SHP77 treated with DMSO at 0.1 percent for 48 hours (cell line): ENCODE measurements at regions not wholly inside any gene's neighbourhood (a gene's known extent, or its start where the extent isn't known, plus 50 kb on each side); places are given as distances from the start of the nearest gene placed in this dataset.

Experiments used
- DNase-seq: peaks from one replicate; lab custom pipeline; 2025; lab: John Stamatoyannopoulos, UW

DNA sequence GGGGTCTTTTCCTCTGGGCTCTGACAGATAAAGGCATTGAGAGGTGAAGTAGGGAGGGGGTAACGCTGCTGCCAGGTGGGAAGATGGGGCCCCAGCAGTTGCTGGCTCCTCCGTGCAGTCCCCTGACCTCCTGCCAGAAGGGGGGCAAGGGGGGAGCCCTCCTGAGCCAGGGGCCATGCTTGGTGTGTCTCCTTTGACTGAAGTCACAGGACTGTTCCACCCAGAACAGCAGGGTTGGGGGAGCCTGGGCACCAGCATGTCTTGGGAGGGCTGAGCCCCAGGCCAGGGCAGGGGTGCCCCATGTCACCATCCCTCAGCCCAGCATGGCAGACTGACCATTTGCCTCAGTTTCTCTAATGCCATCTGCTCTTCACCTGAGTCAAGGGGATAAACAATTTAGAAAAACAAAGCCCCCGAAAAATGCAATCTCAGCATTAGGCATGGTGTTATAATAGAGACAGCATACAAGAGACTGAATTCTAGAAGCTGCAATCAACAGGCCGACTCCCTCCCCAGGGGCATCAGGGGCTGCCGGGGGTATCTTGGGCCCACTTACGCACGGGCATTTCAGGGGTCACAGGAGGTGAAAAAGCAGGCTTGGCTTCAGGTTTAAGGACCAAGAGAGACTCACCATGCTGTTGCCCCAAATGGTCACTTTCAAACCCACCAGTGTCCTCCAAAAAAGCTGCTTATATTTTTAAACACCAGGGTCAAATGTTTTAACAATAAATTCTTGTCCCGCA, 108.6 kb upstream of the GPR26 start:
- DNase-seq = no peak

DNA sequence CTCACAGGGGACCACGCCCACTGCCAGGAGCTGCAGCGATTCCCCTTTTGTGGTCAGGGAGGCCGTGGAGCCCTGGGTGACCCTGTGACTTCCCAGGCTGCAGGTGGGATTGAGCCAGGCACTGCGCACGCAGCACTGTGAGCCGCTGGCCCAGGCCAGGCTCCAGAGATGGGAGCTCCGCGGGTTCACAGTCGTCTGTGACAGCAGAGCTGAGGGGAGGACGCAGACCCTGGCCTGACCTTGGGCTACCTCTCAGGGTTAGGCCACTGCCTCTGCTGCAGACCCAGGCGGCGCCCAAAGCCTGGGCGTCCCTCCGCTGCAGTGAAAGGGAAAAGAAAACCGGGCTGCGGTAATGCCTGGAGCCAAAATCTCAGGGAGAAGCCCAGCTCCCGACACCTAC, 107.5 kb upstream of the GPR26 start:
- DNase-seq = no peak

DNA sequence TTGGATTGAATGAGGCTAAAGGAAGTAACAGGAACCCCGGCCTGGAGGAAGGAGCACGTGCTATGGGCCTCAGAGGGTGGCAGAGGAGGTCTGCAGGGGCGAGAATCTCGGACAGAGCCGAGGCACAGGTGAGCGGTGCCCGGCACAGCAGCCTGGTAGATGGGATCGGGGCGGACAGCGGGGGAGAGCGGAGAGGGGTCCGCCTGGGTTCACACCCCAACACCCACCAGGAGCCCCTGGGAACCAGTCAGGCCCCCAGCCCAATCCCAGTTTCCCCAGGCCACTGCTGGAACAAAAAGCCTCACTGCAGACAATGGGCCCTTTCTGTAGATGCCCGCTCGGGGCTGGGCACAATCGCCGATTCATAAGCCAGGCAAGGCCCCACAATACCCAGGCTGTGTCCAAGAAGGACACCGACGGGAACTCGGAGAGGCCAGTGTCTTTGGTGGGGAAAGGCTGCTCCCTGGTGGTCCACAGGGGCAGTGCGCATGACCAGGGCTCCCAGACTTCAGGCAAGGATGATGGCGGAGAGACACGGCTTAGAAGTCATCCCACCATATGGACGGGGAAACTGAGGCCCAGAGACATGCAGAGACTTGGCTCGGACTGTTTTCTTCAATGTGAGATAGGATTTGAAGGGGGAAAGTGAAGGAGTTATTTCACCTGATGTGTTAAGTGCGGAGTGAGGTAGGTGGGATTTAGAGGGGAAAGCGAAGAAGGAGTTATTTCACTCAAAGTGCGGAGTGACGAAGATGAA, 106.9 kb upstream of the GPR26 start:
- DNase-seq = peak; percentile 14

DNA sequence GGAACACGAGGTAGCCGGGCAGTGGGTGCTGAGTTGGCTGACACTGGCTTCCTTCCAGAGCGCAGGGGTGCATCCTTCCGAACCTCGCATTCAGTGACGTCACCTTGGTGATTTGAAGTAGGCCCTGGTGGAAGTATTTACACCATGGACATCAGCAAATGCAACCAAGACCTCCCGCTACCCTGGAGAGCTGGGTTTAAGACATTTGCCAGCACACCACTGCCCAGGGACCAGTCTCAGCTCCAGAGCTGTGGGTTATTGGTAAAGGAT, 106.4 kb upstream of the GPR26 start:
- no peak for DNase-seq

DNA sequence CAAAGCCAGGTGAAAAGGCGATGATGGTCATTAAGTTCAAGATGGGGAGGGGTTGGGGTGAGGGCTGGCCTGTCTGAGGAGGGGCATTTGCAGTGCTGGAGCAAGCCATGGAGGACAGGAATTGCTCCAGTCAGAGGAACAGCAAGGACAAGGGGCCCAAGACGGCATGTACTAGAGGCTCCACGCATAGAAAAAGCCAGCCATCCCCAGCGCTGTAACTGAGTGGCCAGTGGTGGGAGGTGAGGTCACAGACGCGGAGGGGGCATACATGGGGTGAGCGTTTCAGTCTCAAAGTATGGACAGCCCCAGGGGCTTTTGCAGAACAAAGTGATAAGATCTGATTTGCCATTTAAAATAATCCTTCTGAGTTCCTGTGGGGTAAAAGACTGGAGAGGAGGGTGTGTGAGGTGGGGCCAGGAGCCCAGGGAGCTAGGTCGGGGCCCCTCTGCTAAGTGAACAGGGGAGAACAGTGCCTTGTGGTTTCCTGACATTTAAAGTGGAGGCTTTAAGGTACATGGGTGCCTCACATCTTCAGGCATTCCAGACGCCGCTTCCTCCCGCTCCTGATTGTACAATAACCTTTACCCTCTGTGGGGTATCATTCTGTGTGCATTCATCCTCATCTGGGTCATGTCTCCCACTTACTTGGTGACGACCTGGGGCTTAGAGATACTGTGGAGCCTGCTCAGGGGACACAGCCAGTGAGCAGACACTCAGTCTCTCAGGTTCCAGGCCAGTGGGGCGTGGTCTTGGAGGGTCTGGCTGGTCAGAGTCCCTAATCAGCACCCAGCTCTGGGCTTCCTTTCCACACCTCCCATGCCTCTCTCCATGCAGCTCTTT, 105.6 kb upstream of the GPR26 start:
- DNase-seq = no peak

DNA sequence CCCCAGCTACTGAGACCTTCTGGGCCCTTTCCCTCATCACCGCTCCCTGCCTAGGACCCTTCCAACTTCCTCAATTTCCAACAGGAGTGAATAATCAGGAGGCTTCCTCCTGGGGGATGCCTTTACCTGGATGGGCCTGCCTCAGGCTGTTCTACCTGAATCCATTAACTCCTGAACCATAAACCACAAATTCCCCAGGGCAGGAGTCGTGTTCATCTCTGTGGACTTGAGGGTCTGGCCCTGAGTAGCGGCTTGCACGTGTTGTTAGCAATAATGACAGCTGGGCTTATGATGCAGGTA, 105.1 kb upstream of the GPR26 start:
- DNase-seq = no peak

DNA sequence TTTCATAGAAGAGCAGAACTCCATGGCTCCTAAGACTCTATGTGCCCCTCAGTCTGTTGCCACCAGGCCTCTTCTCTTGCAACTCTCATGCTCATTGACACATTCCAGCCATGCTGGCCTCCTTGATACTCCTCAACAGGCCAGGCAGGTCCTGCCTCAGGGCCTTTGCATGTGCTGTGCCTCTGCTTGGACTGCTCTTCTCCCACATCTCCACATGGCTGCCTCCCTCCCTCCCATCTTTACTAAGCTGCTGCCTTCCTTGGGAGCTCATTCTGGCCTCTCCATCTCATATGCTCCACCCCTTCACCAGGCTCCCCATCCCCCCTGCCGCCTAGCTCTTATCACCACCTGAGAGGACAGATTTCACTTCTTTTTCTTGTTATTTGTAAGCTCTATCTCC, 103.8 kb upstream of the GPR26 start:
- no peak for DNase-seq

DNA sequence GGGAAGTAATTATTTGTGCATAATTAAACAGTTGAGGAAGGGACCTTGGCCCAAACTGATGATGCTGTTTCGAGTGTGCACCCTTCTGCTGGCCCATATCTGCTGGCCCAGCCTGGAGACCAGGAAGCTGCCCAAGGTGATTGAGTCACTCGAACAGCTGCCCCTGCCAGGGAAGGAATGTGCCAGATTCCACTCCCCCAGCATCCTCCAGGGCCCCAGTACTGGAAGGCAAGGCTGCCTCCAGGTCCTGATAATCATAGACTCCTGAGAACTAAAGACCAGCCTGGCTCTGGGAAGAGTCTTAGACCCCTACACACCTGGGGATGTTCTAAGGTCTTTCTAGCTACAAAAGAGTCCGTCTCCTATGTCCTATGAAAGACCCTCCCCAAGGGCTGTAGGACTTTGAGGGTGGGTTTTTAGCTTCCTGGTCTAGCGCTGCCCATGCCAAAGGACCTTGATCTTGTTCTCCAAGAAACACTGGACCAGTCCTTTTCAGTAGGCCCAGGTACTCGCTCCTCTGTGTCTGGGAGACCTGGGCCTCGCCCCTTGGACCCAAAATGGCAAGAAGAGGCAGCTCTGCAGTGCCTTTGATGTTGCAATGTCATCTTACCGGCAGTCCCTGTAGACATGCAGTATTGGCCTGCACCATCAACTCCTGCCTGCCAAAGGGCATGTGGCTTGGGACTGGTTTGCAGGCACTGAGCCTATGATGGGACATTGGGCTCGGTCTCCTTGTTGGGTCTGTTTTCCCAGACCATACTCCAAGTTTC, 103.2 kb upstream of the GPR26 start:
- no peak for DNase-seq

DNA sequence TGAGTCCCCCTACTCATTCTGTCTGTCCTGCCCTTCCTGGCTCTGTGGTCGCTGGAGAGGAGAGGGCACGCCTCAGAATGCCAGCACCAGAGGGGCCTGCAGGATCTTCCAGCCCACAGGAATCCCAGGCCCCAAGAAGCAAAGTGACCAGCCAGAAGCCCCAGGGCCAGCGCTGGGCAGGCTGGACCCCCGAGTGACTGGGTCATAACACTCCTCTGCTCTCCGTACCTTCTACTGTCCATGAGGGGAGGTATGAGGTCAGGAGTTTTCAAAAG, 102.6 kb upstream of the GPR26 start:
- DNase-seq = no peak

DNA sequence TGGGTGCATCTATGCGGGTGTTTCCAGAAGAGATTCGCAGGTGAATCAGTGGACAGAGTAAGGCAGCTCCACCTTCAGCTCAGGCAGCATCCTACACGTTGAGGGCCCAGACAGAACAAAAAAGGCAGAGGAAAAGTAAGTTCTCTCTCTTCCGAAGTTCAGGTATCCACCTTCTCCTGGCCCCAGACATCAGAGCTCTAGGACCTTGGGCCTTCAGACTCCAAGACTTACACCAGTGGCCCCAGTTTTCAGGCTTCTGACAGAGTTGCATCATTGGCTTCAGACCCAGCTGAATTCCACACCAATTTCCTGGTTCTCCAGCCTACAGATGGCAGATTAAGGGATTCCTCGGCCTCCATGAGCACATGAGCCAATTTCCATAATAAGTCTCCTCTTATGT, 102.2 kb upstream of the GPR26 start:
- DNase-seq = no peak

DNA sequence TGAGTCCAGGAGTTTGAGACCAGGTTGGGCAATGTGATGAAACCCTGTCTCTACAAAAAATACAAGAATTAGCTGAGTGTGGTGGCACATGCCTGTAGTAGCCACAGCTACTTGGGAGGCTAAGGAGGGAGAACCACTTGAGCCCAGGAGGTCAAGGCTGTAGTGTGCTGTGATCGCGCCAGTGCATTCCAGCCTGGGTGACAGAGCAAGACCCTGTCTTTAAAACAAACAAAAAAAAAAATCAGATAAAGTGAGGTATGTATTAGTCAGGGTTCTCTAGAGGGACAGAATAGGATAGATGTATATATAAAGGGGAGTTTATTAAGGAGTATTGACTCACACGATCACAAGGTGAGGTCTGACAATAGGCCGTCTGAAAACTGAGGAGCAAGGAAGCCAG, 101.5 kb upstream of the GPR26 start:
- no peak for DNase-seq

DNA sequence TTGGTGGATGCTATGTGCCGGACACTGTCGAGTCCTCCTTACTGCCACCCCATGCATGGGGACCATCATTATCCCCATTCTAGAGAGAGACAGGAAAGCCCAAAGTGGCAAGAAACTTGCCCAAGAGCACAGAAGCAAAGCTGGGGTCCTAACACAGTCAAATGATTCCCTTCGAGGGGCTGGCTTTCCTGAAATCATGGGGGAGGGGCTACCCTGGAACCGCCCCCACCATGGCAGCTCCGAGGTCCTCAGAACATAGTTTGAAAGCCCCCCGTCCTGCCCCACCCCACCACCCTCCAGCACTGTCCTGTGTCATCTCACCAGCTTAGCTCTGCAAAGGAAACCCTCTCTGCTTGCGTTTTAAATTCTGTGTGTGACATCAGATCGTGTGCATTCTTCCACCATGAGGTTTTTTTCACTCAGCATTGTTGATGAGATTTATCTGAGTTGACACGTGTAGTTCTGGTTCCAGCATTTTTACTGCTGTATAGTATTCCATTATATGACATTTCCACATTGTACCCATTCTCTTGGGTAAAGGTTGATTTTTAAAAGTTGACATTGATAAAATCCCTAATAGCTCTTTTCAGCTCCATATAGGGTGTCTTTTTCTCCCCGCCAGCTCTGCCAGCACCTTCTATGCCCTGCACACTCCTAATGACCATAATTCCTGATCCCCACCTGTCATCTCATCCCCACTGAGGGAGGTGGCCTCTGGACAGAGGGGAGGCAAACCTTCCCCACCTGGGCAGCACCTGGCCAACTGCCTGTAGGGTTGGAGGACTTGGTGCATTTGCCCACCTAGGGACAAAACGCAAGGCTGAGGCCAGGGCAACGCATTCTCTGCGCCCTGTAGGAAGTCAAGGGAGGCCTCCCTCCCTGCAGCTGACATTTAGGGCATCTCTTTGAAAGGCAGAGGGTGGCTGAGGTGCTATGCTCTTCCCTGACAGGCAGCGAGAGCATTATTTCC, 100.2 kb upstream of the GPR26 start:
- DNase-seq = no peak

DNA sequence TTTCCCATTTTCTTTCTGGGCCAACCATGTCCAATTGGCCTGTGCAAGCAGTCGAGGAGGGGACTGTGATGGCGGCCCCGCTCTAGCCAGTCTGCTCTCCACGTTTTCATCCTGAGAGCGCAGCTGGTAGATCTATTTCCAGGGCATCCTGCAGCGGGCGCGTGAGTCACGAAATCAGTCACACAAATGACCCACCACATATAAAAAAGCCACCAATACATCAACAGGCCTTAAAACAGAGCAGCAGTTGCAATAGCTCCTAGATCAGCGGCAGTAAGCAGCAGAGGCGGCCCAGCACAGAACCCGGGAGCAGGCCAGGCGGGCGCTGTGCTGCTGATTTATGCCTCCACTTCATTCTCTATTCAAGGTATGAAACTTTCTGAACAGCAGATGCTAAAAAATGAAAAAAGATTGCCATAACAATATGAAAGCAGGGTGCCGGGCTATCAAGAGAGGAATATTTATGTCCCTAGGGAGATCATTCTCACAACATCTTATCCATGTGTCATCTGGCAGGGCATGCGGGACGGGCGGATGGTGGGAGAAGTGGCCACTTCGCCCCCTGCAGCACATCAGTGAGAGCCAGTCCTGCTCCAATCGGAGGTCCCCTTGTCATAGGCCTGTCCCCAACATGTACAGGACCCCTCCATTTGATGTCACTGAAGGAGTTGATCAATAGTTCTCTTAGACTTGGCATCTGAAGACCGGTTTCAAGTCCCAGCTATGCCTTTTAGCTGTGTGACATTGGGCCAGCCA, 98.0 kb upstream of the GPR26 start:
- DNase-seq = no peak

DNA sequence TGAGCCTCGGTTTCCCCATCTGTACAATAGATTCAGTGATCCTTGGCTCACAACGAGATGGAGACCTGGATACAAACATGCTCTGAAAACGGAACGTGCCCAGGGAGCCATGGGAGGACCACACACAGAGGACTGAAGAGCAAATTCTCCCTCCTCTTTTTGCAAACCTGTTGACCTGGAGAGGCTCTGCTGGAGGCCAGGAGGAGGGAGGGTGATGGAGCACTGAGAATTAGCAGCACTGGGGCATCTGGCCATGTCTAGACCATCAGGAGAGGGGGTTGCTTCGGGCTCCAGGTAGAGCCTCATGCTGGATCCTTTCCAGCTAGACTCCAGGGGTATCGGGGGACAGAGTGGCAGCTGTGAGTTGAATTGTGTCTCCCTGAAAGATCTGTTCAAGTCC, 97.4 kb upstream of the GPR26 start:
- DNase-seq = no peak

DNA sequence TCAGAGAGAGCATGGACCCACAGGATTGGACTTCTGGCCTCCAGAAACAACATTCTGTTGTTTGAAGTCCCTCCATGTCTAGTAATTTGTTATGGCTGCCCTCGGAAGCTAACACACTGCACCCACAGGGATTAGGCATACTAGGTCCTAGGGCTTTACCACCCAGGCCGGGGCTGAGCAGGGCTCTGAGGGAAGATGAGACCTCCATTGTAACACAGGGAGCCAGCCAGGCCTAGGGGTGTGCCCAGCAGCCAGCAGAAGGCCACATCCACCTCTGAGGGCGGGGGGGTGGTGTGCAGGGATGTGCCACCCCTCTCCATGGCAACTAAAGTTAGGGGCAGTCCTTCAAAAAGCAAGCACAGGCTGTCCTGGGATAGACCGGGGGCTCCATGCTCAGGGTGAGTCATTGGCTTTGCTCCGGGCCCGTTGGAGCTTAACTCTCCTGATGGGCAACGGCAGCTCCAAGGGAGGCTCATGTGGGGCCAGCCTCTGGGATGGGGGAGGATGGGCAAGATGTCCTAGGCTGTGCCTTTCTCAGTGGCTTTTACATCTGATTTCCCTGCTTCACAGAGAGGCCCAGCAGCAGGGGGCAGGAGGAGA, 96.6 kb upstream of the GPR26 start:
- no peak for DNase-seq

DNA sequence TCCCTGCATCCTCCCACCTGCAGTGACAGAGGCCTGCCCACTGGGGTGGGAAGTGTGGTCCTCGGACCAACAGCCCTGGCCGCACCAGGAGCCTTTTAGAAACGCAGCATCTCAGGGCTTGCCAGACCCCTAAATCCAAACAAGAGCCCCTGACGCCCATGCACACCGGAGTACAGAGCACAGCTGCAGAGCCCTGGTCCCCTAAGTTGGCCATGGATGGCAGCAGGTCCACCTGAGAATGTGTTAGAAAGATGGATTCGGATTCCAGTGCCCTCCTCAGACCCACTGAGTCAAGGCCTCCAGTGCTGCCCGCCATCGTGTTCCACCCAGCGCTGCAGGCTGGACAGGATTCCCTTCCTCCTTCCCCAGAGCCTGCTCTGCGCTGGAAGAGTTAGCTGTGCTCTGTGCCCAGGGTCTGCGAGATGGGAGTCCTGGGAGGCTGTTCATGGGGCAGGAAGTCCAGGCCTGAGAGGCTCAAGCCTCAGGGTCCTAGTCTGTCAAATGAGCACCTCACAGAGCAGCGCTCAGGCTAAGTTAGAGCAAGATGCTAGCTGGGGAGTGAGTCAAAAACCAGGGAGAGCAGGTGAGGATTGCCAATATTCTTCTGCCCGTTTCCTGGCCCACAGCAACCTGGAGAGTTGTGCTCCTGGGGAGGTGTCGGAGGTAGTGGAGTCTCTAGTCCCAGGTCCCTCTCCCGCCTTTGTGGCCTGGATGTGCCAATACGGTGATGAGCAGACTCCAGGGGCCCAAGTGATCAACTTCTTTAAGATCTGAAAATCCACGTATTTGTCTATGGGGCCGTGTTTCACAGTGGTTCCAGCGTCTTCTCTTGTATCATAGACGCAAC, 95.9 kb upstream of the GPR26 start:
- no peak for DNase-seq

DNA sequence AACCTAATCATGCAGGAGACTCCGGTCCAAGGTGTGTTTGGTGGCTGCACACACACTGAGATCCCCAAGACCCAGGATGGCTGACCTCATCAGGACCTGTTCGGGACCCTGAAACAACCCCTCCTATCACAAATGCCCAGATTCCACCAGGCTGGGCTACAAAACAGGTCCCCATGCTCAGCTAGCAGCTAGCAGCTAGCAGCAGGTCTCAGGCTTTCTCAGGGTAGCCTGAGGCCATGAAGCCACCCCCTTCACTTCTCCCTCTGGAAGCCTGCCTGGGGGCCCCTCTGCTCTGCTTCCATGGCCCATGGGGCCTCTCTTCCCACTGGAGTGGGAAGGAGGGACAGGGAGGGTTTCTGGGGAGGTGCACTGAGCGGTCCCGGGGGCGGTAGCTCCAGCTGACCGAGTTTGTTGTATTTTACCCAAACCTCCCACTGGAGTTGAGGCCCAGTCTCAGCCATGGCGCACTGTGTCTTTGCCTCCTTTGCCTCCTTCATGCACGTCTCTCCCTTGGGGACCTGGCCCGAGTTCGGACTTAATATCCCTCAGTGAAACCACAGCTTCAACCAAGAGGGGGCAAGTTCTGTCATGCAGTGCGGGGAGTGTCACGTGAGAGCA, 95.1 kb upstream of the GPR26 start:
- no peak for DNase-seq

DNA sequence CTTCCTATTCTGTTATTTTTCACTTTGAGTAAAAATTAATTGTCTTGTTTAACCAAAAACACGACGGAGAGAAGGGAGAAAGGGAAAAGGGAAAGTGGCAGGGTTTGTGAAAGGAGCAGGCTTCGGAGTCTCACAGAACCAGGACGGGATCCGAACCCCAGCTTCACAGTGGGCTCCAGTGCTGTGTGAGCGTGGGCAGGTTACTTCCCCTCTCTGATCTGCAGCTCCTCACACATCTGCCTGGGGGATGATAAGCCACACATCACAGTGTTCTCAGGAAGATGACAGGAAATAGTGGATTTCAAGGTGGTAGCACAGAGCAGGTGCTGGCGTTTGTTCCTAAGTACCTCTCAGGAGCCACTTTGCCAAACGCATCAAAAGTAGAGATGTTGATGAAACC, 94.2 kb upstream of the GPR26 start:
- DNase-seq = no peak
